GM23338 (cell line): ENCODE measurements at regions not wholly inside any gene's neighbourhood (a gene's known extent, or its start where the extent isn't known, plus 50 kb on each side); places are given as distances from the start of the nearest gene placed in this dataset.

ENCODE experiments used
- ATAC-seq: fragments of 200-7000 bp; cut with Tn5 transposase; 3 replicates; pipeline ENCODE4 v1.9.1; 2020
- DNase-seq: peaks from one replicate; pipeline ENCODE4 v3.0.0-alpha.2; 2015; ENCODE audit warnings: low spot score
- H2AFZ ChIP-seq: fragments of 200-600 bp; sonication (generic); 2 replicates; pipeline ENCODE4 v1.8.0; 2016; ENCODE audit warnings: antibody characterized with exemption, mild to moderate bottlenecking, moderate library complexity
- H3F3A ChIP-seq: fragments of 200-600 bp; sonication (generic); replicated peaks from 2 replicates; pipeline ENCODE4 v1.8.0; 2017; ENCODE audit warnings: antibody characterized with exemption, mixed run types, low read depth
- H3K27ac ChIP-seq: fragments of 200-600 bp; sonication (generic); 2 replicates; pipeline ENCODE4 v1.6.1; 2016; ENCODE audit warnings: low read depth
- H3K27me3 ChIP-seq: fragments of 200-600 bp; sonication (generic); 2 replicates; pipeline ENCODE4 v1.8.0; 2016; ENCODE audit warnings: mild to moderate bottlenecking, mixed run types, moderate library complexity; ENCODE audit not compliant: insufficient read depth
- H3K36me3 ChIP-seq: fragments of 200-600 bp; sonication (generic); 2 replicates; pipeline ENCODE4 v1.8.0; 2016; ENCODE audit warnings: mild to moderate bottlenecking; ENCODE audit not compliant: insufficient read depth
- H3K4me1 ChIP-seq: fragments of 200-600 bp; sonication (generic); 2 replicates; pipeline ENCODE4 v1.8.0; 2016; ENCODE audit warnings: mild to moderate bottlenecking, moderate library complexity; ENCODE audit not compliant: insufficient read depth
- H3K4me2 ChIP-seq: fragments of 200-600 bp; sonication (generic); 2 replicates; pipeline ENCODE4 v1.7.1; 2017; ENCODE audit warnings: mixed run types
- H3K4me3 ChIP-seq: fragments of 200-600 bp; sonication (generic); 2 replicates; pipeline ENCODE4 v1.6.1; 2016; ENCODE audit warnings: mixed run types
- H3K79me2 ChIP-seq: fragments of 200-600 bp; sonication (generic); replicated peaks from 2 replicates; pipeline ENCODE4 v1.8.0; 2017; ENCODE audit warnings: mild to moderate bottlenecking; ENCODE audit not compliant: insufficient read depth
- H3K9me2 ChIP-seq: fragments of 200-600 bp; sonication (generic); 2 replicates; pipeline ENCODE4 v1.8.0; 2017; ENCODE audit not compliant: insufficient read depth
- H4K20me1 ChIP-seq: fragments of 200-600 bp; sonication (generic); replicated peaks from 2 replicates; pipeline ENCODE4 v1.8.0; 2017; ENCODE audit warnings: mild to moderate bottlenecking; ENCODE audit not compliant: insufficient read depth
- H3K27ac Mint-ChIP-seq: 2 replicates; pipeline ENCODE4 v1.8.0; 2020; ENCODE audit warnings: inconsistent platforms, mild to moderate bottlenecking, moderate library complexity, mixed read lengths
- H3K27me3 Mint-ChIP-seq: 3 replicates; pipeline ENCODE4 v1.8.0; 2022; ENCODE audit warnings: low read depth, mild to moderate bottlenecking, moderate library complexity, mixed read lengths, inconsistent platforms; ENCODE audit not compliant: insufficient read depth, poor library complexity
- H3K36me3 Mint-ChIP-seq: 3 replicates; pipeline ENCODE4 v1.8.0; 2021; ENCODE audit warnings: low read depth, mild to moderate bottlenecking, inconsistent platforms, moderate library complexity, mixed read lengths
- H3K4me1 Mint-ChIP-seq: 3 replicates; pipeline ENCODE4 v1.8.0; 2020; ENCODE audit warnings: mild to moderate bottlenecking, inconsistent platforms, mixed read lengths
- H3K4me3 Mint-ChIP-seq: 3 replicates; pipeline ENCODE4 v1.8.0; 2021; ENCODE audit warnings: moderate library complexity, mild to moderate bottlenecking, inconsistent platforms, mixed read lengths
- H3K9me3 Mint-ChIP-seq: 3 replicates; pipeline ENCODE4 v1.8.0; 2020; ENCODE audit warnings: moderate library complexity, mild to moderate bottlenecking, inconsistent platforms, mixed read lengths
- ETS1 ChIP-seq: IDR thresholded peaks from 2 replicates; pipeline ENCODE4 v1.6.1; 2016; ENCODE audit warnings: antibody characterized with exemption
- EZH2 ChIP-seq: fragments of 200-600 bp; sonication (generic); IDR thresholded peaks from one replicate; pipeline ENCODE4 v1.8.0; 2017; ENCODE audit warnings: antibody characterized with exemption, mild to moderate bottlenecking, low read depth; ENCODE audit not compliant: unreplicated experiment
- POLR2AphosphoS5 ChIP-seq: IDR thresholded peaks from 2 replicates; pipeline ENCODE4 v1.6.1; 2016; ENCODE audit warnings: antibody characterized with exemption, low read depth
- STAT1 ChIP-seq: IDR thresholded peaks from one replicate; pipeline ENCODE4 v1.6.1; 2016; ENCODE audit warnings: antibody characterized with exemption; ENCODE audit not compliant: unreplicated experiment
- ZNF114 ChIP-seq: fragments of 250-450 bp; sonication (Bioruptor Pico); IDR thresholded peaks from 2 replicates; pipeline ENCODE4 v1.5.0; 2020; ENCODE audit warnings: mild to moderate bottlenecking, moderate library complexity
- ZNF331 ChIP-seq: fragments of 250-450 bp; sonication (Bioruptor Pico); IDR thresholded peaks from 2 replicates; pipeline ENCODE4 v1.5.0; 2020; ENCODE audit warnings: low read depth, mild to moderate bottlenecking, moderate library complexity
- ZNF462 ChIP-seq: fragments of 250-450 bp; sonication (Bioruptor Pico); IDR thresholded peaks from 2 replicates; pipeline ENCODE4 v1.5.0; 2020; ENCODE audit warnings: mild to moderate bottlenecking, moderate library complexity

DNA sequence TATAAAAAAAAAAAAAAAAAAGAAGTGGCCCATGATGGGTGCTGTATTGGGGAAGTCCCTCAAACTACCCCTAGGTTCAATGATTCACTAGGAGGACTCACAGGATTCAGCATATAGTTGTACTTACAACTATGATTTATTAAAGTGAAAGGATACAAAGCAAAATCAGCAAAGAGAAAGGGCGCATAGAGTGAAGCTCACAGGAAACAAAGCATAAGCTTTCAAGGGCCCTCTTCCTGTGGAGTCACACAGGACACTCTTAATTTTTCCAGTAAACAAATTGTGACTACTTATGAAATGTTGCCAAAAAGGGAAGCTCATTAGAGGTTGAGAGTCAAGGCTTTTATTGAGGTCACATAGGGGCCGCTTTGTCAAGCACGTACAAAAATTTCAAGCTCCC, 153.7 kb upstream of the GAP43 start:
- H3K4me3 Mint-ChIP-seq = no peak overlapping the region
- ATAC-seq = no peak
- no peak for DNase-seq
- Histone ChIP-seq H4K20me1 (no peaks in the 10 kb centered on the region), H2AFZ (no peak overlapping the region), H3K4me3 (no peak overlapping the region), H3K27me3 (no peaks in the 10 kb centered on the region), H3K36me3 (no peaks in the 10 kb centered on the region), H3K27ac (no peak overlapping the region), H3K9me2 (no peaks in the 10 kb centered on the region), H3K79me2 (no peaks in the 10 kb centered on the region), H3K4me1 (no peaks in the 10 kb centered on the region), H3F3A (no peaks in the 10 kb centered on the region), H3K4me2 (no peak overlapping the region)
- peaks cover 3% of the 10 kb centered on the region; the same call in 1 of the 3 replicates for H3K36me3 Mint-ChIP-seq
- no peak overlapping the region for H3K27ac Mint-ChIP-seq
- no peaks in the 10 kb centered on the region for H3K9me3 Mint-ChIP-seq
- no peaks in the 10 kb centered on the region for H3K27me3 Mint-ChIP-seq
- TF ChIP-seq POLR2AphosphoS5 (no peak), ETS1 (no peak)
- peaks cover 4% of the 10 kb centered on the region; the same call in 2 of the 3 replicates for H3K4me1 Mint-ChIP-seq

DNA sequence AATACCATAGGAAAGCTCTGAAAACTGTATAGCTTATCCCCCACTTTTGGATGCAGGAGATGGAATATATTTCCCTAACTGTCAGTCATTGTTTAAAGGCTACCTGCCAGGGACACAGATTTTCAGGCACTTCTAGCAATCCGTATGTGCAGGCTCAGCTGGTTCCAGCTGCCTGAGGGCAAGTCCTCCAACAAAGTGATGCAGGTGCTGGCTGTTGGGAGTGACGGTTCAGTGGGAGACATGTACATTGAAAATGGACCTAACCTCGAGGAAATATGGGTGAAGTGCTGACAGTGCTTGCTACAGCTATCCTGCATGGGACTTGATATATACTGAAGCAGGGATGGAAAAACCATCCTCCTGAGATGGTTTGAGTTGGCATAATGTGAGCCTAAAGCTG, 153.1 kb upstream of the GAP43 start:
- Mint-ChIP-seq H3K9me3 (no peaks in the 10 kb centered on the region), H3K4me1 (peaks cover 9% of the 10 kb centered on the region), H3K4me3 (no peak overlapping the region), H3K27me3 (no peaks in the 10 kb centered on the region), H3K27ac (no peak overlapping the region), H3K36me3 (peaks cover 3% of the 10 kb centered on the region; the same call in 1 of the 3 replicates)
- Histone ChIP-seq H3K27ac (no peak overlapping the region), H3K4me2 (no peak overlapping the region), H3K79me2 (no peaks in the 10 kb centered on the region), H3K4me1 (no peaks in the 10 kb centered on the region), H3K4me3 (no peak overlapping the region), H3K36me3 (no peaks in the 10 kb centered on the region), H3K9me2 (no peaks in the 10 kb centered on the region), H3K27me3 (no peaks in the 10 kb centered on the region), H2AFZ (no peak overlapping the region), H3F3A (no peaks in the 10 kb centered on the region), H4K20me1 (no peaks in the 10 kb centered on the region)
- no peak for TF ChIP-seq STAT1
- no peak for TF ChIP-seq POLR2AphosphoS5
- DNase-seq = no peak
- ATAC-seq = no peak

DNA sequence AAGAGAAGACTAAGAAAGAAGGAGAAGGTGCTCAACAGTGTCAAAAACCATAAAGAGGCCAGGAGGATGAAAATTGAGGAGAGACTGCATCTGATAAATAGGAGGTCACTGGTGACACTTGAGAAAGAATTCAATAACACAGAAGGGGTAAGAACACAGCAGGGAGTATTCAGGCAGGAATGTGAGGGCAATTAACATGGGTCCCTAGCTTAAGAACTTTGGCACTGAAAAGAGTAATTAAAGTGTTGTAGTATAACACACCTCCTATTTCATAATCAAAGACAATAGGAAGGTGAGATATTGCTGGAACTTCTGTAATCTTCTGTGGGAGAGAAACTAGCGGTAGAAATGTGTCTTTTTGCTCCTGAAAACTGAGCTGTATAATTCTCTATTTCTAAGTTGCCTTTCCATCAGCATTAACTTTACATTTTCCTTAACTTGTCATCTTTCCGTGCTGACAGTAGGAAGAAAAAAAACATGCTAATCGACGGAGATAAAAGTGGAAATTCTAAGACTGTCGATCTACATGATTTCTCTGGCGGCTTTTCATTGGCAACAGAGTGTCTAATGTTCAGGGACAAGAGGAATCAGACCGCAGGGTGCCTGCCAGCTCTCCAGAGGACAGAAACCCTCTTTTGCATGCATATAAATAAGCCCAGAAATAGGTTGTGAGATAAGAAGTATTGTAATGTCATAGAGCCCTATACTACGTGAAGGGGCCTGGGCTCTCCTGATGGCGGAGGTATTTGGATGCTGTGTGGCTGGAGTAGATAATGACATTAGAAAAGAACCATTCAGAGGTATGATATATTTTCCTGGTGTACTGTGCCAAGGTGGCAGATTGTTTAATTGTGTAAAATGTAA, 147.9 kb upstream of the GAP43 start:
- Histone ChIP-seq H3K36me3 (no peaks in the 10 kb centered on the region), H3K9me2 (no peaks in the 10 kb centered on the region), H3F3A (no peaks in the 10 kb centered on the region), H3K4me2 (no peak overlapping the region), H3K79me2 (no peaks in the 10 kb centered on the region), H3K27me3 (no peaks in the 10 kb centered on the region), H4K20me1 (no peaks in the 10 kb centered on the region), H3K27ac (no peak overlapping the region), H2AFZ (no peak overlapping the region), H3K4me3 (no peak overlapping the region), H3K4me1 (peaks cover 7% of the 10 kb centered on the region)
- no peak overlapping the region for H3K27ac Mint-ChIP-seq
- H3K36me3 Mint-ChIP-seq = no peaks in the 10 kb centered on the region
- DNase-seq = peak; percentile 34
- ATAC-seq = peak; percentile 58
- H3K27me3 Mint-ChIP-seq = no peaks in the 10 kb centered on the region
- H3K4me3 Mint-ChIP-seq = no peak overlapping the region; the same call in 2 of the 3 replicates
- H3K4me1 Mint-ChIP-seq = peaks cover 13% of the 10 kb centered on the region
- no peaks in the 10 kb centered on the region for H3K9me3 Mint-ChIP-seq
- TF ChIP-seq EZH2 (no peak), STAT1 (no peak), ETS1 (no peak), ZNF462 (CRISPR knock-in tag) (no peak), ZNF331 (CRISPR knock-in tag) (no peak), ZNF114 (CRISPR knock-in tag) (no peak)
